ENCODE measurements at regions not wholly inside any gene's neighbourhood (a gene's known extent, or its start where the extent isn't known, plus 50 kb on each side); places are given as distances from the start of the nearest gene placed in this dataset.

DNA sequence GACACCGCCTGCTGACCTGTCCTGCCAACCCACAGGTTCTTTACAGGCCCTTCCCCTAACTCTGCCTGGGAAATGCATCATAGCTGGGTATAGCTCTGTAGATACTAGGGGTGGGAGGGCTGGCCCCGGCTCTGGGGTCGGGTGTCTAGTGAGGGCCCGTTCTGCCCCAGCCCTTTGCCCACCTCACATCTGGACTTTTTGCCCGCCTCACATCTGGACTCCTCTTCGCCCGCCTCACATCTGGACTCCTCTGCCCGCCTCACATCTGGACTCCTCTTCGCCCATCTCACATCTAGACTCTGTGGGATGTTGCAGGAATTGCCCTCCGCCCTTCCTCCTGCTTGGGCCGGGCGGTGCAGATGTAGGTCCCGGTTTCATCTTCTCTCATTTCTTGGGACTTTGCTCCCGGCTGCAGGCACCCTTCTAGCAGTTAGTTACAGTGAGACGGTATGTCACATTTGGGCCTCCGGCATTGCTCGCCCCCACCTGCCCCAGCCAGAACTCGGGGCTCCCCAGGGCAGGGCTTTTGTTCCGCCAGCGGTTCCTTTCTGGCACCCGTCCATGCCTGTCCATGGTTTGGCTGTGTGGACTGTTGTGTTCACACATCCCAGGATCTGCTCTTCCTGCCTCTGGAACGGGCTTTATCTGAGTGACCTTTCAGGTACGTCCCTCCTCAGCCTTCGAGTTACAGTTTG, 1153.7 kb downstream of the BRD1 start:
- DNase-seq (ENCODE audit: low read depth, low spot score), result no peak
- H3K4me3 ChIP-seq (ENCODE audit: low read length), result no peak overlapping the region

DNA sequence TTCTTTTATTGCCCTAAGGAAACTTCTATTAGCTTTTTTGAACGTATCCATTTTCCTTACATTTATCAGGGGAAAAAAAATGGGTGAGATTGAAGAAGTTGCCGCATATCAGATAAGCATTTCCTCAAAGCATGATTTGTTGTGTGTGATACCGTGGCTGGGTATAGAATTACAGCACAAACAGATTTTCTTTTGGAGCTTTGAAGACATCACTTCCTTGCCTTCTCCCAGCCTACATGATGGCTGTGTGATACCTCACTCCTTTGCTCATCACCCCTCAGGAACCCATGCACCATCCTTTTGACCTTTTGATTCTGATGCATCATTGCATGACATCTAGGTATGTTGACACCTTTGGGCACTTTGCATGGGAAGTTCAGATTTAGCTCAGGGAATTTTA, 1155.3 kb downstream of the BRD1 start:
- no peak for DNase-seq (ENCODE audit: low read depth, low spot score)
- no peak overlapping the region for H3K4me3 ChIP-seq (ENCODE audit: low read length)

GRCh38 chr22:48670731-48671130, 1156.9 kb downstream of the BRD1 start:
- DNase-seq (ENCODE audit: low read depth, low spot score), result no peak
- H3K4me3 ChIP-seq (ENCODE audit: low read length), result no peak overlapping the region

DNA sequence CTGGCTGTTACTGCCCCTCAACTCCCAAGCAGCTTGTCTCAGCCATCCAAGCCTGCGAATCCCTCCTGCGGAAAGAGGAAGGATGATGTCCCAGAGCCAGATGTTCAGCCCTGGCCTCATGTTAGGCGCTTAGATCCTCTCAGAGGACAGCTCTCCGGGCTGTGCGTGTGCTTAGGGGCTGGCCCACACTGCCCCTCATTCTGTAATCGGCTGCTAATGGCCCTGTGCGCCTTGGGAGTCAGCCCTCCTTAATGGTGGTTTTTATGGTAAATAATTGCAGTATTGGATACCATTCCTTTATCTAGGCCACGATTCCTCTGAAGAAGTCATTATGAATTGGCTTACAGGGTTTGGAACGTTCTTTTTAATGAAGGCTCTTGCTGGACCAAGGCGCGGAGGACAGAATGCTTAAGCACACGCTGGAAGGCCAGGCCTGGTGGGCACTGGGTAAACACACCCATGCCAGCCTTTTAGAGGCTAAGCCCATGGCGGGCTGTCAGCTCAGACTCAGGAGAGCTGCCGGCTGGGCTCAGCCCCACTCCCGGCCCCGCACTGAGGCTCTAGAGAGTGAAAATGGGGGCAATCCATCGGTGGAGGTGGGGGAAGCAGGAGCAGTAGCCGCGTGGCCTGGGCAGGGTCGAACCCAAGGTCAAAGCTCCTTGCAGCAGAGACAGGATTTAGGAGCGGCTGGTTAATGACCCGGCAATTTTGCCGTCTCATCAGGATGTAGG, 1157.5 kb downstream of the BRD1 start:
- H3K4me3 ChIP-seq (ENCODE audit: low read length), result no peak overlapping the region
- DNase-seq (ENCODE audit: low read depth, low spot score), result no peak

DNA sequence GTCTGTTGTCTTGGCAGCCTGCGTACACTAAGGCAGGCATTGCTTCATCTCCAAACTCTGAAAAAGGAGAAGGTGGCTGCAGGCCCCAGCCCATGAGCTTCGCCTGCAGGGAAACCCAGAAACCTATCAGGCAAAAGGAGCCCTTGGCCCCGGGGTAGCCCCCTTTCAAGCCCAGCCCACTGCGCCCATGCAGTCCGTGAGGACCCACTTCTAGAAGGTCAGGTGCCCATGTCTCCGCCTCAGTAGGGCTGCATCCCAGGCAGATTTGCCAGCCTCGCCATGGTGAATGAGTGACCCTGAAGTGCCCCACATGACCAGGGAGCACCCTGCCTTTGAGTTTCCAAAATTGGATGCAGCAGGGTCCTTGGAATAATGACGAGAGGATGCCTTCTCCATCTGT, 1158.4 kb downstream of the BRD1 start:
- no peak for DNase-seq (ENCODE audit: low read depth, low spot score)
- H3K4me3 ChIP-seq (ENCODE audit: low read length), result no peak overlapping the region

GRCh38 chr22:48667289-48667688, 1160.4 kb downstream of the BRD1 start:
- no peak overlapping the region for H3K4me3 ChIP-seq (ENCODE audit: low read length)
- no peak for DNase-seq (ENCODE audit: low read depth, low spot score)

DNA sequence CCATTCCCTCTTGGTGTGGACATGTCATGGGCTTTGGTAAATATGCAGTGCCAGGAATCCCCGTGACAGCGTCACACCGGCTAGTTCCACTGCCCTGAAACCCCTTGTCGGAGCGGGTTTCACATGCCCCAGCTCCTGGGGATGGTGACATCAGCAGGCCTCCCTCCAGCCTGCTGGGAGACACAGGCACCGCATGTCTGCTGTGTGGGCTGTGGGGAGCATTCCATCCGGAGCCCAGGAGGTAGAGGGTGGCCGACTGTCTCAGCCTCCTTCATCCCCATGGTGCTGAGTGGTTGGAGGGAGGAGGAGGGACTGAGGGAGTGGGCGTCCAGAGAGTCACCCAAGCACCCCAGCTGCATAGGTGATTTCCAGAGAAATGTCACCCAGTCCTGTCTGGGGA, 1161.1 kb downstream of the BRD1 start:
- no peak for DNase-seq (ENCODE audit: low read depth, low spot score)
- no peak overlapping the region for H3K4me3 ChIP-seq (ENCODE audit: low read length)

DNA sequence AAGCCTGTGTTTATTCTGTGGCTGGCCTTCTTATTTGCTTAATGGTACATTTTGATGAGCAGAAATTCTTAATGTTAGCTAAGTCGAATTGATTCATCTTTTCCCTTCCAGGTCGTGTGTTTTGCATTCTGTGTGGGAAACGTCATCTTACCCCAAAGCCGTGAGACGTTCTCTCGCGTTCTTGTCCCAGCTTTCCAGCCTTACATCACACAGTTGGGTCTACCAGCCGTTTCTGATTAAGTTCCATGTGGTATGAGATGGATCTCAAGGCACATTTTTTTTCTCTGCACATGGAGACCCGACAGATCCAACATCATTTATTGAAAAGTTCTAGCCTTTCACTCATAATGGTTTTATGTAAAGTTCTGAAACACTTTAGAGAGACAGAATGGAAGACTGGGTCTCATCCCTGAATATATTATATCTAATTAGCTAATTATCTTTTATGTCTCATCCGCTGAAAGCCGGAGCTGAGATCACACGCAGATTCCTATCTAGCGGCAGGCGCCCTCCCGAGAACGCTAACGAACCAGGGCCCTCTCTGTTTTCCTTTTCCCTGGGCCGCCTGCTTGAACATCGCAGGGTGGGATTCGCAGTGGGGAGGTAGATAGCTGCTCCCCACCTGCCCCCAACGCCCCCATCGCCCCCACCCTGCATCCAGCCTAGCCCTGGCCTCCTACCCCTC, 1162.2 kb downstream of the BRD1 start:
- DNase-seq (ENCODE audit: low read depth, low spot score), result no peak
- no peak overlapping the region for H3K4me3 ChIP-seq (ENCODE audit: low read length)

- no peak overlapping the region for H3K4me3 ChIP-seq (ENCODE audit: low read length)
- DNase-seq (ENCODE audit: low read depth, low spot score), result no peak
These were observed 1163.1 kb downstream of the BRD1 start for GRCh38 chr22:48664586-48664985.

GRCh38 chr22:48663297-48663696, 1164.4 kb downstream of the BRD1 start:
- DNase-seq (ENCODE audit: low read depth, low spot score), result peak; percentile 10
- no peak overlapping the region for H3K4me3 ChIP-seq (ENCODE audit: low read length)

- no peak overlapping the region for H3K4me3 ChIP-seq (ENCODE audit: low read length)
- DNase-seq (ENCODE audit: low read depth, low spot score), result no peak
These were observed 1165.1 kb downstream of the BRD1 start for GRCh38 chr22:48662476-48663135.

DNA sequence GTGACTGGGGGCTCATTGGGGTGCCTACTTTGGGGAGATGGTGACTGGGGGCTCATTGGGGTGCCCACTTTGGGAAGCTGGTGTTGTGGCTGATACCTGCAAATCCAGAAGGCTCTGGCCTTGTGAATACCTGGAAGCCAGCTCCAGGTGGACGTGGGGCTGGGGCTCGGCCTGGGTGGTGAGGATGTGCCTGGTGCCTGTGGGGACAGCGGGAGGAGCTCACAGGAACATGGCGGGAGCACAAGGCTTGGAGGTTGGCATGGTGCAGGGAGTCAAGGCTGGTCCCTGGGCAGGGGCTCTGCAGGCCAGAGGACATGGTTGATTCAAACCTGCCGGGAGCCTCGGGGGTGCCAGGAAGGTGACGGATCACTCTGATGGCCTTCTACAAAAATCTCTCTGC, 1165.7 kb downstream of the BRD1 start:
- H3K4me3 ChIP-seq (ENCODE audit: low read length), result no peak overlapping the region
- no peak for DNase-seq (ENCODE audit: low read depth, low spot score)

GRCh38 chr22:48660790-48661740, 1166.6 kb downstream of the BRD1 start:
- DNase-seq (ENCODE audit: low read depth, low spot score), result no peak
- no peak overlapping the region for H3K4me3 ChIP-seq (ENCODE audit: low read length)

GRCh38 chr22:48660104-48660789, 1167.4 kb downstream of the BRD1 start:
- no peak for DNase-seq (ENCODE audit: low read depth, low spot score)

GRCh38 chr22:48659404-48659996, 1168.2 kb downstream of the BRD1 start:
- no peak for DNase-seq (ENCODE audit: low read depth, low spot score)
- no peak overlapping the region for H3K4me3 ChIP-seq (ENCODE audit: low read length)

More at GRCh38 chr22:48660104-48660789, 1167.4 kb downstream of the BRD1 start:
- H3K4me3 ChIP-seq (ENCODE audit: low read length), result no peak overlapping the region

GRCh38 chr22:48658871-48659270, 1168.8 kb downstream of the BRD1 start:
- no peak for DNase-seq (ENCODE audit: low read depth, low spot score)
- no peak overlapping the region for H3K4me3 ChIP-seq (ENCODE audit: low read length)

GRCh38 chr22:48658246-48658645, 1169.4 kb downstream of the BRD1 start:
- no peak overlapping the region for H3K4me3 ChIP-seq (ENCODE audit: low read length)
- DNase-seq (ENCODE audit: low read depth, low spot score), result no peak

GRCh38 chr22:48654492-48654891, 1173.2 kb downstream of the BRD1 start:
- no peak for DNase-seq (ENCODE audit: low read depth, low spot score)
- H3K4me3 ChIP-seq (ENCODE audit: low read length), result no peak overlapping the region

All from Jurkat, Clone E6-1 (cell line).